ENCODE measurements at regions not wholly inside any gene's neighbourhood (a gene's known extent, or its start where the extent isn't known, plus 50 kb on each side); places are given as distances from the start of the nearest gene placed in this dataset.
"Not testable (repeated sequence)": the region's sequence is repeated elsewhere in the genome, so short reads cannot be mapped to it uniquely, and the experiment has no call there.

- POLR2A ChIA-PET; DNase-seq; H3K79me2 ChIP-seq (ENCODE audit: control insufficient read depth, insufficient read depth, low read length); H3K9me3 ChIP-seq (ENCODE audit: control extremely low read depth in 1 of 3, control insufficient read depth in 2 of 3, insufficient read depth in 1 of 3, low read length in 2 of 3); H3K9ac ChIP-seq (ENCODE audit: low read length); H3K4me2 ChIP-seq (replicated peaks; ENCODE audit: low read depth, low read length, poor library complexity, severe bottlenecking); H3K27ac ChIP-seq (ENCODE audit: low read length in 2 of 2); H3K9me3 Mint-ChIP-seq (ENCODE audit: insufficient read depth); ATAC-seq (ENCODE audit: low read depth); H4K20me1 ChIP-seq (ENCODE audit: control insufficient read depth, insufficient read depth, low read length, poor library complexity, severe bottlenecking); H3K27me3 Mint-ChIP-seq; H3K4me3 Mint-ChIP-seq; H2AFZ ChIP-seq (ENCODE audit: insufficient read depth, low read depth, low read length, poor library complexity, severe bottlenecking); H3K4me1 ChIP-seq (ENCODE audit: control insufficient read depth in 2 of 2, insufficient read depth in 2 of 2, low read length in 2 of 2); H3K27me3 ChIP-seq (replicated peaks in 1 of 4; ENCODE audit: control extremely low read depth in 1 of 4, control insufficient read depth in 3 of 4, insufficient read depth in 4 of 4, low read length in 3 of 4); H3K4me3 ChIP-seq (ENCODE audit: control extremely low read depth in 1 of 5, extremely low read depth in 1 of 5, insufficient read depth in 1 of 5, low read depth in 2 of 5, low read length in 4 of 5); CTCF ChIA-PET; H3K27ac Mint-ChIP-seq; intact Hi-C loops (cut with micrococcal nuclease); H3K4me1 Mint-ChIP-seq; H3K36me3 ChIP-seq (replicated peaks in 1 of 2; ENCODE audit: control extremely low read depth in 1 of 2, control insufficient read depth in 1 of 2, extremely low read depth in 1 of 2, insufficient read depth in 2 of 2, low read length in 1 of 2): not testable (repeated sequence)
- no CpG with 5 or more reads among the region's 24 CpGs for WGBS (ENCODE audit: insufficient coverage)
Observed at GRCh38 chr22:15777150-15777549, 87.3 kb downstream of the POTEH start.

GRCh38 chr22:15777557-15777956 is 87.7 kb downstream of the POTEH start:
- H3K4me1 Mint-ChIP-seq; H3K79me2 ChIP-seq (ENCODE audit: control insufficient read depth, insufficient read depth, low read length); CTCF ChIA-PET; H3K4me3 ChIP-seq (ENCODE audit: control extremely low read depth in 1 of 5, extremely low read depth in 1 of 5, insufficient read depth in 1 of 5, low read depth in 2 of 5, low read length in 4 of 5); H2AFZ ChIP-seq (ENCODE audit: insufficient read depth, low read depth, low read length, poor library complexity, severe bottlenecking); H3K27ac ChIP-seq (ENCODE audit: low read length in 2 of 2); H4K20me1 ChIP-seq (ENCODE audit: control insufficient read depth, insufficient read depth, low read length, poor library complexity, severe bottlenecking); H3K27me3 Mint-ChIP-seq; H3K9me3 ChIP-seq (ENCODE audit: control extremely low read depth in 1 of 3, control insufficient read depth in 2 of 3, insufficient read depth in 1 of 3, low read length in 2 of 3); H3K4me1 ChIP-seq (ENCODE audit: control insufficient read depth in 2 of 2, insufficient read depth in 2 of 2, low read length in 2 of 2); H3K27me3 ChIP-seq (replicated peaks in 1 of 4; ENCODE audit: control extremely low read depth in 1 of 4, control insufficient read depth in 3 of 4, insufficient read depth in 4 of 4, low read length in 3 of 4); H3K4me3 Mint-ChIP-seq; H3K9ac ChIP-seq (ENCODE audit: low read length); intact Hi-C loops (cut with micrococcal nuclease); ATAC-seq (ENCODE audit: low read depth); DNase-seq; H3K4me2 ChIP-seq (replicated peaks; ENCODE audit: low read depth, low read length, poor library complexity, severe bottlenecking); H3K27ac Mint-ChIP-seq; POLR2A ChIA-PET; H3K9me3 Mint-ChIP-seq (ENCODE audit: insufficient read depth); H3K36me3 ChIP-seq (replicated peaks in 1 of 2; ENCODE audit: control extremely low read depth in 1 of 2, control insufficient read depth in 1 of 2, extremely low read depth in 1 of 2, insufficient read depth in 2 of 2, low read length in 1 of 2): not testable (repeated sequence)
- no CpG with 5 or more reads among the region's 19 CpGs for WGBS (ENCODE audit: insufficient coverage)

GRCh38 chr22:15778366-15778765 is 88.5 kb downstream of the POTEH start:
- H3K27me3 Mint-ChIP-seq; intact Hi-C loops (cut with micrococcal nuclease); H3K27me3 ChIP-seq (replicated peaks in 1 of 4; ENCODE audit: control extremely low read depth in 1 of 4, control insufficient read depth in 3 of 4, insufficient read depth in 4 of 4, low read length in 3 of 4); H3K27ac Mint-ChIP-seq; H3K36me3 ChIP-seq (replicated peaks in 1 of 2; ENCODE audit: control extremely low read depth in 1 of 2, control insufficient read depth in 1 of 2, extremely low read depth in 1 of 2, insufficient read depth in 2 of 2, low read length in 1 of 2); H3K4me1 Mint-ChIP-seq; H3K4me3 Mint-ChIP-seq; H3K9me3 Mint-ChIP-seq (ENCODE audit: insufficient read depth); H3K79me2 ChIP-seq (ENCODE audit: control insufficient read depth, insufficient read depth, low read length); H3K4me1 ChIP-seq (ENCODE audit: control insufficient read depth in 2 of 2, insufficient read depth in 2 of 2, low read length in 2 of 2); H3K4me3 ChIP-seq (ENCODE audit: control extremely low read depth in 1 of 5, extremely low read depth in 1 of 5, insufficient read depth in 1 of 5, low read depth in 2 of 5, low read length in 4 of 5); H3K4me2 ChIP-seq (replicated peaks; ENCODE audit: low read depth, low read length, poor library complexity, severe bottlenecking); H3K9me3 ChIP-seq (ENCODE audit: control extremely low read depth in 1 of 3, control insufficient read depth in 2 of 3, insufficient read depth in 1 of 3, low read length in 2 of 3); H3K27ac ChIP-seq (ENCODE audit: low read length in 2 of 2); CTCF ChIA-PET; H4K20me1 ChIP-seq (ENCODE audit: control insufficient read depth, insufficient read depth, low read length, poor library complexity, severe bottlenecking); H3K9ac ChIP-seq (ENCODE audit: low read length); DNase-seq; H2AFZ ChIP-seq (ENCODE audit: insufficient read depth, low read depth, low read length, poor library complexity, severe bottlenecking); POLR2A ChIA-PET; ATAC-seq (ENCODE audit: low read depth): not testable (repeated sequence)
- no CpG with 5 or more reads among the region's 6 CpGs for WGBS (ENCODE audit: insufficient coverage)

- H3K4me1 Mint-ChIP-seq; H4K20me1 ChIP-seq (ENCODE audit: control insufficient read depth, insufficient read depth, low read length, poor library complexity, severe bottlenecking); H3K4me3 Mint-ChIP-seq; H3K27ac Mint-ChIP-seq; H3K79me2 ChIP-seq (ENCODE audit: control insufficient read depth, insufficient read depth, low read length); H3K27ac ChIP-seq (ENCODE audit: low read length in 2 of 2); ATAC-seq (ENCODE audit: low read depth); DNase-seq; H3K27me3 ChIP-seq (replicated peaks in 1 of 4; ENCODE audit: control extremely low read depth in 1 of 4, control insufficient read depth in 3 of 4, insufficient read depth in 4 of 4, low read length in 3 of 4); H3K9ac ChIP-seq (ENCODE audit: low read length); H3K9me3 ChIP-seq (ENCODE audit: control extremely low read depth in 1 of 3, control insufficient read depth in 2 of 3, insufficient read depth in 1 of 3, low read length in 2 of 3); H3K4me3 ChIP-seq (ENCODE audit: control extremely low read depth in 1 of 5, extremely low read depth in 1 of 5, insufficient read depth in 1 of 5, low read depth in 2 of 5, low read length in 4 of 5); CTCF ChIA-PET; H3K36me3 ChIP-seq (replicated peaks in 1 of 2; ENCODE audit: control extremely low read depth in 1 of 2, control insufficient read depth in 1 of 2, extremely low read depth in 1 of 2, insufficient read depth in 2 of 2, low read length in 1 of 2); H2AFZ ChIP-seq (ENCODE audit: insufficient read depth, low read depth, low read length, poor library complexity, severe bottlenecking); H3K4me2 ChIP-seq (replicated peaks; ENCODE audit: low read depth, low read length, poor library complexity, severe bottlenecking); H3K4me1 ChIP-seq (ENCODE audit: control insufficient read depth in 2 of 2, insufficient read depth in 2 of 2, low read length in 2 of 2); POLR2A ChIA-PET; H3K9me3 Mint-ChIP-seq (ENCODE audit: insufficient read depth); H3K27me3 Mint-ChIP-seq; intact Hi-C loops (cut with micrococcal nuclease): not testable (repeated sequence)
- WGBS (ENCODE audit: insufficient coverage): no CpG with 5 or more reads among the region's 1 CpG
Observed at GRCh38 chr22:15781652-15782051, 91.8 kb downstream of the POTEH start.

Data from B cell (primary cell).